ENCODE measurements at regions not wholly inside any gene's neighbourhood (a gene's known extent, or its start where the extent isn't known, plus 50 kb on each side); places are given as distances from the start of the nearest gene placed in this dataset.
"Not testable (repeated sequence)": the region's sequence is repeated elsewhere in the genome, so short reads cannot be mapped to it uniquely, and the experiment has no call there.

- DNase-seq (ENCODE audit: low spot score): no peak
These were observed 65.1 kb upstream of the ARHGAP29 start for GRCh38 chr1:94302497-94302896.

DNA sequence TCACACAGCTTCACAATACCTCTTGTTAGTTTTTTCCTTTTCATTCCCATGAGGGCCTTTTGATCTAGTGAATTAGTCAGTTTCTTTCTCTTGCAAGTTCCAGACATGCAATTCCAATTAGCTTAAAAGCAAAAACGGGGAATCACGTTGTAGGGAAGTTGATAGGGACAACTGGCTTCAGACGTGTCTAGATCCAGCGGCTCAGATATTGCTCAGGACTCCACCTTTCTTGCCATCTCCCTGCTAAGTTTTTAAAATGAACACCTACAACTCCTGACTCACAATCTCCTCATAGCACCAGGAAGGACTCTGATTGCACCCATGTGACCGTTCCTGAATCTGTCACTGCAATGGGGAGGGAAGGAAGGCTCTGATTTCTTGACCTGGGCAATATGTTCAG lies 63.8 kb upstream of the ARHGAP29 start:
- no peak for DNase-seq (ENCODE audit: low spot score)

GRCh38 chr1:94300731-94301130 lies 63.3 kb upstream of the ARHGAP29 start:
- no peak for DNase-seq (ENCODE audit: low spot score)

GRCh38 chr1:94299627-94300553 lies 62.5 kb upstream of the ARHGAP29 start:
- no peak for DNase-seq (ENCODE audit: low spot score)

DNA sequence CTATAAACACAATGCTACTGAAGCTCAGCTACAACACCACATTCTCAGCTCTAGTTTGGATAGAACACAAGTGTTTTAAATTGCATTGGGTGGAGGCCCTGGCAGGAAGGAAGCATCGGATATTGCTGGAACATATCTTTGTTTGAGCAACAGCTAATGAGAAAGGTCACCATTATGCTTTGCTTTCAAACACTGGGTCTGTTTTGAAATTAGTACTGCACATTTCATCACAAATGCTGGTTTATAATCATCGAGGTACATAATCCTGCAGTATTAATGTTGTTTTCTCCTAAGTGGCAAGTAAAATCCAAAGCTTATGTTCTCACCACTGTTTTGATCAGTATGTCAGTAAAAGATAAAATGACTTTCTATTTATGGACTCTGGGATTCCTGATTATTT lies 61.5 kb upstream of the ARHGAP29 start:
- no peak for DNase-seq (ENCODE audit: low spot score)

- DNase-seq (ENCODE audit: low spot score): no peak
These were observed 58.6 kb upstream of the ARHGAP29 start for GRCh38 chr1:94296018-94296417.

DNA sequence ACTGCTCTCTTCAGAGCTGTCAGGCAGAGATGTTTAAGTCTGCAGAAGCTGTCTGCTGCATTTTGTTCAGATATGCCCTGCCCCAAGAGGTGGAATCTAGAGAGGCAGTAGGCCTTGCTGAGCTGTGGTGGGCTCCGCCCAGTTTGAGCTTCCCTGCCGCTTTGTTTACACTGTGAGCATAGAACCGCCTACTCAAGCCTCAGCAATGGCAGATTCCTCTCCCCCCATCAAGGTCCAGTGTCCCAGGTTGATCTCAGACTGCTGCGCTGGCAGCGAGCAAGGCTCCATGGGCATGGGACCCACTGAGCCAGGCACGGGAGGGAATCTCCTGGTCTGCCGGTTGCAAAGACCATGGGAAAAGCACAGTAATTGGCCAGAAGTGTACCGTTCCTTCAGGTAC lies 55.6 kb upstream of the ARHGAP29 start:
- not testable (repeated sequence) for DNase-seq (ENCODE audit: low spot score)

GRCh38 chr1:94289244-94289643 lies 51.9 kb upstream of the ARHGAP29 start:
- not testable (repeated sequence) for DNase-seq (ENCODE audit: low spot score)
